ENCODE measurements at regions not wholly inside any gene's neighbourhood (a gene's known extent, or its start where the extent isn't known, plus 50 kb on each side); places are given as distances from the start of the nearest gene placed in this dataset.

DNA sequence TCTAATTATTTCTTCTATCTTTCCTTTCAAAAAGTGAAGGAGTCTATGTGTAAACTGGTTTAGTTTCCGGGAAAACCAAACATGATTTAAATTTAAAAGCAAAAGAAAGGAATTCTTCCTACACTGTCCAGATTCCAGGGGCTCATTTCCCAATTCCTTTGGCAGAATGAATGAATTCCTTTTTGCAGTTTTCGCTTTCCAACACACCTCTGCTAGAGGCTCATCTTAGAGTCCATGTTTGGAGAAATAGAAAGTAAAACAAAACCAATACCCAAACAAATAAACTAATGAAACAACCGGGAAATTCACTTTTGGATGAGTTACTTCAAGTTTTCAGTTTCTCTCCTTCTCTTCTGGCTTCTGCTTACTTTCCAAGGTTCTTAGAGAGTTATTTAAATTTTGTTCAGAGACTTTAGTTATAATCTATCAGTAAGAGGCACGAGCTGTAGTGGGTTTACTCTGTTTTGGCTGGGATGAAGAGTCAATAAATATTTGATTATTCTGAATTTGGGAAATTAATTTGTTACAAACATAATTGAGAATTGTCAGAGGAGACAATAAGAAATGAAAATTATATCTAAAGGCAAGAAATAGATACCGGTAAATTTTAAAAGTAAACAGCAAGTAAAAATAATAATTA lies 365.0 kb upstream of the CDH9 start:
- no peak for DNase-seq

DNA sequence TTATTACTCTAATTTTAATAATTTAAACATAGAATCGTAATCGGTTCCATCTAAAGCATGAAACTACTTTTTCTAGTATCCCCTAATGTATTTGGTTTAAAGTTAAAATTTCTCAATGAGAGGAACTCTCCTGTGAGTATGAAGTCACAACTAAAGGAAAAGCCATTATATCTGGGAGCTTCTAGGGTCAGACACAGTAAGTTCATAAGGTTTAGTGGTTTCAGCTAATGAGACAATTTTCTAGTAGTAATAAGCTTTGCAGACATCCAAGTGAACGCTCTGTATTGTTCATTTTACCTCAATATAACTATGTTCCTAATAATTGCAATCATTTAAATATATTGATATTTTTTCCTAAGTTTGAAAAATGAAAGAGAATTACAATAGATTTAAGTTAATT lies 364.4 kb upstream of the CDH9 start:
- no peak for DNase-seq

DNA sequence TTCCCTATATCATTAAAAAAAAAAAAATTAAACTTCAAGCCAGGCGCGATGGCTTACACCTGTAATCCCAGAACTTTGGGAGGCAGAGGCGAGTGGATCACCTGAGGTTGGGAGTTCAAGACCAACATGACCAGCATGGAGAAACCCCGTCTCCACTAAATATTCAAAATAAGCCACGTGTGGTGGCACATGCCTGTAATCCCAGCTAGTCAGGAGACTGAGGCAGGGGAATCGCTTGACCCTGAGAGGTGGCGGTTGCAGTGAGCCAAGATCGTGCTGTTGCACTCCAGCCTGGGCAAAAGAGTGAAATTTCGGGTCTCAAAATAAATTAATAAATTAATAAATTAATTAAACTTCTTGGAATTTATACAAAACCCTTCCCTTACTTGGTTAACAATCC lies 358.6 kb upstream of the CDH9 start:
- DNase-seq: no peak

DNA sequence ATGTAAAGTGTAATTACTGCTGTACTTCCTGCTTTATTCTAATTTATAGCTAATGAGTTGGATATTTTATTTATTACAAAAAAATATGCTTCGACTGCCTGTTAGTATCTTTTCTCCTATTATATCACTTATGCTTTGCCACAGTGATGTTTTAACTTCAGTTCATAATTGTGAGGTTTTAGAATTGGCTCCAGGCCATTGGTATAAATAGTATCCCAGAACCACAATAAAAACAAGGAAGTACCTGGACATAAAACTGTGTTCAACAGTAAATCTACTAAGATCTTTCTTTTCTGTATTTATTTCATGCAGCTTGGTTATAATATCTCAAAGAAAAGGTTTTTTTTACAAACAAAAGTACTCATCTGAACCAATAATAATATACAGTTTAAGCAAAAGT lies 354.3 kb upstream of the CDH9 start:
- DNase-seq: no peak

DNA sequence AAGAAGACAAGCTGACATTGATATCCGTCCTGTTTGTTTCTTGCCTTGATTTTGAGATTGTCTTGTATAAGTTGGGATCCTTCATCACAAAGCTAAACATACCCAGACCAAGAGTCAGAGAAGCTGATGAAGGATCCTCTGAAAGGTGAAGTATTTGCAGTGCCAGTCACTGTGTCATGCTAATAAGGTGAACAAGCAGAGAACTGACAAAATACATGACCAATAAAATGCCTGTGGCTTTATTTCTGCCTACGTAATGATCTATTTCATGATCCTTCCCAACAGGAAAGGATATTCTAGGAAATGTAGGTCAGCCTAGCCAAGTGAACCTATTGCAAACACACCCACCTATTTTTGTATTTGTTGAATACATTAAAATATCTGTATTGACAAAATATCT lies 351.3 kb upstream of the CDH9 start:
- no peak for DNase-seq

DNA sequence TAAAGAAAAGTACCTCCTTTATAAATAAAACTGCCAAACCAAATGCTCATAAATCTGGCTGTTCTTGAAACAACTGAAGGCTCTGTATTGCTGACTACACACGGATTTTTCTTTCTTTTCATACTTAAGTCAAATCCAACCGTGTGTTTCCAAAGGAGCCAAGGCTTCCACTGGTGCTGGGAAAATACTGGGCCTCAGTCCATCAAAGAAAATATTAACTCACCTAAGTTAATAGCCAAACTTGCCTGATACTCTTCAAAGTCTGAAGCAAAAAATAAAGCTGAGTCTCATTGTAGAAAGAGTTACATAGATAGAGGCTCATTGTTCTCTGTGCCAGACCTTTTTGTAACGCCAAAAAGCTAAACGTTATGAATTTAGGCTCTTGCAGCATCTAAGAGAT lies 350.4 kb upstream of the CDH9 start:
- DNase-seq: no peak

DNA sequence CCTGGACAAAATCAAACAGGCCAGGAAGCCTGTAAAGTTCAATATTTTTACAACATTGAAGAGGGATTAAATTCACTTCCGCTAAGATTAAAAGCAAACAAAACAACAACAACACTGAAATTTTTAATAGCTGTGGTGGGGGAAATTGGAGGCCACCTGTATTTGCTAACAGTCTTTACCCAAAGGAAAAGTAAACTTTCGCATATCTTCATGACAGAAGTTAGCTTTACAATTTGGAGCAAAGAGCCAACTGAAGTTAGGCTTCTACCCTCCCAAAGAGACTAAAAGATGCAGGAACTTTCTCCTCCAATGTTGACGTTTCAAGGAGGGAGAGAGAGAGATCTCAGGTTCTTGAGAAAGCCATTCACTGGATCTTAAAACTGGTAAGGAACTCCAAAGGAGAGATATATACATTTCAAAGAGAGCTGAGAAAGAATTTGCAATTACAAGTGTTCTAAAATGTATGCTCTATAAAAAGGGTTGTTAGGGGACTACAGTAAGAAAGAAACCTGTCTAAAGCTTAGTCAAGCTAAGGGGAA lies 349.2 kb upstream of the CDH9 start:
- DNase-seq: no peak

DNA sequence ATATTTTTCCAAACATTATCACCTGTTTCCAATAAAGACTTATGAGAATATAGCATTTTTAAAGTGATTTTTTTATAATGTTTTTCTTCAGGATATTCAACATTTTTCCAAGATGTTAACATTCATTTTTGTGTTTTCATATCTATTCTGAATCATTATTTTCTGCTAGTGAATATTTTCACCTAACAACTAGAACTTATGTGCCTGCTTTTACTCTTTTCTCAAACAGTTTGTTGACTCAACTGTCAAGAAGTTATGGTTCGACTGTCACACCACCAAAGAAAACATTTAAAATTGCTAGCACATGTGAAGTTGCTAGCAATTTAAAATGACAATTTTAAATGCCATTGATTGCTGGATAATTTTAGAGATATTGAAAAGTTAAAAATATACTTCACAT lies 343.3 kb upstream of the CDH9 start:
- no peak for DNase-seq

DNA sequence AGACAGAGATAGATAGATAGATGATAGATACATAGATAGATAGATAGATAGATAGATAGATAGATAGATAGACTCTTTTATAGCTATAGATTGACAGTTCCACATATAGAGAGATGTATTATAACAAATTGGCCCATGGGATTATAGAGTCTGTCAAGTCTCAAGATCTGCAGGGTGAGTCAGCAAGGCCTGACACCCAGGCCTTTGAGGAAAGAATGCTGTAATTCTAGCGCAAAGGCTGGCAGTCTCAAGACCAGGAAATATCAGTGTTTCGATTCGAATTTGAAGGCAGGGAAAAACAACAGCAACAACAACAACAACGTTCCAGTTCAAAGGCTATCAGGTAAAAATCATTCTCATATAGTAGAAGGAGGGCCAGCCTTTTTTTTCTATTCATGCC lies 339.2 kb upstream of the CDH9 start:
- DNase-seq: no peak

DNA sequence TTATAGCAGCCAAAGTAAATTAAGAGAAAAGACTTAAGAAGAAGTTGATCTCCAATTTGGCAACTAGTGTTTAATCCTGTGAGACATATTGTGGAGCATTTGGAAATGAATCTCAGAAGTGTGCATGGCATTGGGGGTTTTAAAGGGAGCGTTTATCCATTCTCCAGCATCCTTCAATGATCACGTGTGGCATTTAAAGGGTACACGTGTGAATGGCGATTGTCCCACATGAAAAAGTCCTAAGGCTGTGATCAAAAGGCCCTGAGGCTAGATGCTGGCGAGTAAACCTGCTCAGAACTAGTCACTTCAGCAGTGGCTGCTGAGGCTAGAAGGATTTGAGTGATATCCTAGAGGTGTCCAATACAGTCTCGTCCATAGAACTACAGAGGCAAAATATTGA lies 315.6 kb upstream of the CDH9 start:
- DNase-seq: no peak

DNA sequence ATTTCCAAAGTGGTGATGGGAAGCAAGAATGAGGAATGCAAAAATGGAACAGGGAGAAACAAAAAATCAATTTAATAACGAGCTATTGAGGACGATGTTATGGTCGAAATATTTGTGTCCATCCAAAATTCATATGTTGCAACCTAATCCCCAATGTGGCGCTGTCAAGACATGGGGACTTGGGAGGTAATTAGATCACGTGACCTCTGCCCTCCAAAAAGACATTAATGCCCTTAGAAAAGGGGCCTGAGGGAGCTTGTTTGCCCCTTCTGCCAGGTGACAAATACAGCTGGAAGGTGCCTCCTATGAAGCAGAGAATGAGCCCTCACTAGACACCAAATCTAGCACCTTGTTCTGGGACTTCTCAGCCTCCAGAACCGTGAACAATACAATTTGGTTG lies 315.2 kb upstream of the CDH9 start:
- no peak for DNase-seq

DNA sequence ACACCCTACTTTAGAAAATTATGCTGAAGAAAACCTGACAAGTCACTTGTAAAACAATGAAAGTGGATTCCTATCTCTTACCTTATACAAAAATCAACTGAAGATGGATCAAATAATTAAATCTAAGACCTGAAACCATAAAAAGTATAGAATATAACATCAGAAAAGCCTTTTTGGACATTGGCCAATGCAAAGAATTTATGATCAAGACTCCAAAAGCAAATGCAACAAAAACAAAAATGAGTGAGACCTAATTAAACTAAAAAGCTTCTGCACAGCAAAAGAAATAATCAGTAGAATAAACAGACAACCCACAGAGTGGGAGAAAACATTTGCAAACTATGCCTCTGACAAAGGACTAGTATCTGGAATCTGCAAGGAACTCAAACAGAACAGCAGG lies 303.0 kb upstream of the CDH9 start:
- no peak for DNase-seq

DNA sequence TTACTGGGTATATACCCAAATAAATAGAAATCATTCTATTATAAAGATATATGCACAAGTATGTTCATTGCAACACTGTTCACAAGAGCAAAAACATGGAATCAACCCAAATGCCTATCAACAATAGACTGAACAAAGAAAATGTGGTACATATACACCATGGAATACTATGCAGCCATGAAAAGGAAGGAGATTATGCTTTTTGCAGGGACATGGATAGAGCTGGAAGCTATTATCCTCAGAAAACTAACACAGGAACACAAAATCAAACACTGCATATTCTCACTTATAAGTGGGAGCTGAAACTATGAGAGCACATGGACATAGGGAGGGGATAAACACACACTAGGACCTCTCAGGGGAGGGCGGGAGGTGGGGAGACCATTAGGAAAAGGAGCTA lies 298.4 kb upstream of the CDH9 start:
- DNase-seq: no peak

DNA sequence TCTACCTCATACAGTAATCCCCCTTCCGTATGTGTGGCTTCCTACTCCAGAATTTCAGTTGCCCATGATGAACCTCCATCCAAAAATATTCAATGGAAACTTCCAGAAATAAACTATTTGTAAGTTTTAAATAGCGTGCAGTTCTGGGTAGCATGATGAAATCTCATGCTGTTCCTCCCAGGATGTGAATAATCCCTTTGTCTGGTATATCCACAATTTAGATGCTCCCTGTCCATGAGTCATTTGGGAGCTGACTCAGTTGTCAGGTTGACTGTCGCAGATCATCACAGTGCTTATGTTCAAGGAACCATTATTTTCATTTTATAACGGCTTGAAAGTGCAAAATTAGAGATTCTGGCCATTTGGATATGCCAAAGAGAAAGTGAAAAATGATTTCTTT lies 290.1 kb upstream of the CDH9 start:
- DNase-seq: no peak

DNA sequence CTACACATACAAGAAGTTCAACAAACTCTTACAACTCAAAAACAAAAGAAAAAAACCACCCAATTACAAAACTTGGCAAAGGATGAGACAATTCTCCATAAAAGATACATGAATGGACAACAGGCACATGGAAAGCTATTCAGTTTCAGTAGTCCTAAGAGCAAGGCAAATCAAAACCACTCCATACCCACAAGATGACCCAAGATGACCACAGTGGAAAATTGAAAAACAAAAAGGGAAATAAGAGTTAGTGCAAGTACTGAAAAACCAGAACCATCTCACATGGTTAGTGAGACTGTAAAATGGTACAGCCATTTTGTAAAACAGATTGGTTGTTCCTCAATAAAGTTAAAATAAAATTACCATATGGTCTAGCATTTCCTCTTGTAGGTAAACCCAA lies 287.1 kb upstream of the CDH9 start:
- DNase-seq: no peak

DNA sequence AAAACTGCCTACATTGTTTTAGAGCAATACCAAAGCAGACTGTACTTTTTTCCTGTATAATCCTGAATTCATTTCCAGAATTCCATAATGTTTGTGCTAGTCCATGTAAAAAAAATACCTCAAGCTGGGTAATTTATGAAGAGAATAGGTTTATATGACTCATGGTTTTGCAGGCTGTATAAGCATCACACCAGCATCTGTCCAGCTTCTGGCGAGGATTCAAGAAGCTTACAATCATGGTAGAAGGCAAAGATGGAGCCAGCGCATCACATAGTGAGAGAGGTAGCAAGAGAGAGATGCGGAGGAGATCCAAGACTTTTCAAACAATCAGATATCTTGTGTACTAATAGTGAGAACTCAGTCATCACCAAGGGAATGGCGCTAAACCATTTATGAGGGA lies 280.3 kb upstream of the CDH9 start:
- no peak for DNase-seq

DNA sequence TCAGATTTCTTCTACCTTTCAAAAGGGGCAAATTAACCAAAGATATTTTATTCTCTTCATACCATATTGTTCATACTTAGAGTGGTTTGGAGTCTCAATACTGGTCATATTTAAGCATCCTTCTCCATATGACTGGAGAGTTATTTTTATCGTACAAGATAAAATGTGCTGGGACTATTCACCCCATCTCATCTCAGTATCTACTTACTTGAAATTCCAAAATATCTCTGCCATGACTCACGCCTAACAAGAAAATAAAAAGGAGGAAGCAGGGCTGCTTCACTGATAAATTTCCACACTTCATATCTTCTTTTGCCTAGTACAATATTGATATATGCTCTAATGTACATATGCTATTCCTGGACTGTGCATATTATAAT lies 277.9 kb upstream of the CDH9 start:
- DNase-seq: no peak

DNA sequence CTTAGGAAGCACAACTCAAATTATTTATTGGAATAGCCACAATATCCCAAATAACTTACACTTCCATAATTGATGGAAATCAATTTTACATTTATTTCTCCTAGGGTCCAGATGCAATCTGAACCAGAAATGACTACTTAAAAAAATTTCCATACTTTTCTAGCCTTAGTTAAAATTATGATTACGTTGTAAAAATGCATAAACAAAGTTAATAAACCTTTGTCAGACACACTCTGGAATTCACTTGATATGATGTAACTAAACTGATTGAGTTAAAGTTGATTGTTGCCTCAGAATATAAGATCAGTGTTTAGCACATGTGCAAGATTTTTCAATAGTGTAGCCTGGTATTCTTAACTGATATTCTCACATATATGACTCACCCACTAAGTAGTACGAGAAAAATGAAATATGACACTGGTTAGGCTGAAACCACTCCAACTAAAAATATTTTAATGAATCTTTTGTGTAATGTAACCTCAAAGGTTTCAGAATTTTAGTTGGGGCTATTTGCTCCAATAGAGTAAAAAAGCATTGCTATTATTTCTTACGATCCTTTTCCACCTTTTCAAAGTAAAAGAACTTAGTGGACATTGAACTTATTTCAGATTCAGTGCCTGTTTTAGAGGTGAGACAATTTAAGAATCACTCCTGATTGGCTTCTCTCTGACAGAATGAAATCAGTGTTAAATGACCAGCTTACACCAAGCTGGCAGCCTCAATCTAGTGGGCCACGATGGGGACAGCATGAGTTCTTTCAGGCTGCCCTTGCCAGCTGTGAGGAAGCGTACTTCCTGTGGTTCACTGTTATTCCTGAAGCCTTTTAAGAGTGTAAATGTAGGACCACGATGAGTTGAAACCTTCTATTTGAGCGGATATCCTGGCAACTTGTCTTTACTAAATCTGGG lies 277.2 kb upstream of the CDH9 start:
- DNase-seq: no peak

DNA sequence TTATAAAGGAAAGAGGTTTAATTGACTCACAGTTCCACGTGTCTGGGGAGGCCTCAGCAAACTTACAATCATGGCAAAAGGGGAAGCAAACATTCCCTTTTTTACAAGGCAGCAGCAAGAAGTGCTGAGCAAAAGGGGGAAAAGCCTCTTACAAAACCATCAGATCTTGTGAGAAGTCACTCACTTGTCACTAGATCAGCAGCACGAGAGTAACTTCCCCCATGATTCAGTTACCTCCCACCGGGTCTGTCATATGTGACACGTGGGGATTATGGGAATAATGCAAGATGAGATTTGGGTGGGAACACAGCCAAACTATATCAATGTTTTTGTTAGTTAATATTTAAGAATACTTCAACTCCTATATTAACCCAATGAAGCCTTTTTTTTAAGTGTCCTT lies 275.2 kb upstream of the CDH9 start:
- no peak for DNase-seq

DNA sequence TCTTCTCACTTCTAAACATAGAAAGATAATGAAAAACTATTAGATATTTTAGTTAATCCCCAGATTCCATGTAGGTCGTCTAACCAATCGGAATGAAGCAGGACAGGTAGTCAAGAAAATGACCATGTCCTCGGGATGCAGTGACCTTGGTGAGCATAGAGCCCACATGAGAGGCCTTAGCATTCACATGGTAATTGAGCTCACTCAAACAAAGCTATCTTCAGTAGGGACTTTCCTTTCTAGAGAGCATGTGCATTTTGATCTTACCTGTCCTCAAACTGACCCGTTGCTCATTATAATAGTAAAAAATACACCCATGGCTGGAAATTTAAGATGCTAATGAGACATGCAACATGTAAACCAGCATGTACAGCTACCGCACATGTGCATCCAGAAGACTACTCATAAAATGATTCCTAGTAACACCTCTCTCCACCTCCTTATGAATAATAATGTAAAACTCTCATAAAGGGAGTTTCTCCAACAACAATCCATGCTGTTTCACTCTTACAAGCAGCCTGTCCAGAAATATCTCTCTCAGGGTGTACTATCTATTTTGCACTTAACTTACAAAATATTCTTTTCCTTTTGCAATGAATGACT lies 274.0 kb upstream of the CDH9 start:
- DNase-seq: no peak

DNA sequence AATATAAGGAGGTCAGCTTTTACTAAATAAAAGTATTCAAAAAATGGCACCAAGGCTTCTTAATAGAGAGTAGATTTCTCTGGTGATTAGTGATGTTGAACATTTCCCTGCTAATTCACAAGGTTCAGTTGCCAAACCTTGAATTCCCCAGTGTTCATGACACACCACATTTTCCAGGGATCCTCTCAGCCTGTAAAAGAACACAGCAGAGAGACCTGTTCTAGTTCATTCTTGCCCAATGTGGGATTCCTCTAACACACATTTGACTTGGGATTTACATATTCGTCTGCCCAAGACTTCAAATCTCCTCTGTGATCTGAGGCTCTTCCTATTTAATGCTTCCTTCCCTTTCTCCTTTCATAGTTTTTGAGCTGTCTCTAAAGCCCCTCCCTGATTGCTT lies 273.2 kb upstream of the CDH9 start:
- DNase-seq: no peak

DNA sequence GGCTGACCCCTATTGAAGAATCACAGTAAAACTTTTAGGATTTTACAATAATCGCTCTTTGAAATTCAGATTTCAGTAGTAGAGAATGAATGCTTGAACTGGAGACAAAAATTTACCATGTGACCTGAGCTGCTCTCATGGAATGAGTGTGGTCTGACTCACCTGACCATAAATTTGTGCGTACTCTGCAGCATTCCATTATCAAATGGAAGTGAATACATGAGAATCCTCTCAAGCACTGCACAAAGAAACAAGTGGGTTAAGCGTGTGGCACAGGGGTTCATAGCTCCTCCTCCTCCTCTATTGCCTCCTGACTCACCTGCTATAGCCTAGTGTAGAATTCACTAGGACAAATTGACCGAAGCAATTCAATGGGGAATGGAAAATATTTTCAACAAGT lies 269.8 kb upstream of the CDH9 start:
- DNase-seq: no peak

DNA sequence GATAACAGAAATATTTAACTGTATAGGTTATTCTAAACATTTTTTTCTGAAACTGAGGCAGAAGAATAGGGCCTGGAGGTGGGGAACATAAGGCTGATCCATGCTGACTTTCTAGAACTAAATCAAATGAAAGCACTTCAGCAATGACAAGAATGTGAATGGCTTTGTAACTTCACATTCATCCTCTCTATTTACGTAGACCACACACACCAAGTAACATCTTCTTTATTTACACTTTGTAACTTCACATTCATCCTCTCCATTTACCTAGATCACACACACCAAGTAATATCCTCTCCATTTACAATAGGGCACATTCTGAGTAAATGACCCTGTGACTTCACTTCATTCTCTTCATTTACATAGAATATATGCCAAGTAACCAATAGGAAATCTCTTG lies 251.8 kb upstream of the CDH9 start:
- DNase-seq: no peak

DNA sequence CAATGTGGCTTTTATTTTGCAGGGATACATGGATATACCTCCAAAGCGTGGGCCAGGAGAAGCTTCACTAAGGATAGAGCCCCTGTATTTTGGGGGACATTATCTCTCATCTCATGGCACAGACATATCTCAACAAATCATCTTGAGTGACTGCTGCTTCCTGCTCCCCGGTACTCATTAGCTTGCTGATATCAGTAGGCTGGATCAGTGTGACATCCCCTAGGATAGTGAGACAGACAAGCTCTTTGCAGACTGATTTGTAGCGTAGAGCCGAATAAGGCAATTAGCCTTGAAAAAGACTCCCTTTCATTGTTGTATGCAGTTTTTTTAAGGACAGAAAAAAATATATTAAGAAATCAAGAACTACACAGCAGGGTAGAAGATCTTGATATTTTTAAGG lies 237.7 kb upstream of the CDH9 start:
- DNase-seq: no peak
